ENCODE measurements at regions not wholly inside any gene's neighbourhood (a gene's known extent, or its start where the extent isn't known, plus 50 kb on each side); places are given as distances from the start of the nearest gene placed in this dataset.

DNA sequence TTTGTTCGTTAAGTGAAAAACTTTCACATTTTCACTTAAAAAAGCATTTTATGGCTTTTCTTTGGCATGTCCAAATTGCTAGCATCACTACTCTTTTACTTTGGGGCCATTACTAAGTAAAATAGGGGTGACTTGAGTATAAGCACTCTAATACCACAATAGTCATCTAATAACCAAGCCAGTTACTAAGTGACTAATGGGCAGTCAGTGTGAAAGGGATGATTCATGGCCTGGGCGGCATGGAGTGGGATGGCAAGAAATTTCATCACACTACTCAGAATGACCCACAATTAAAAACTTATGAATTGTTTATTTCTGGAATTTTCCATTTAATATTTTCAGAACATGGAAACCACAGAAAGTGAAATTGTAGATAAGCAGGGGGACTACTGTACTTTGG is 60.9 kb downstream of the BMP15 start:
- TF ChIP-seq, protein P1, sequence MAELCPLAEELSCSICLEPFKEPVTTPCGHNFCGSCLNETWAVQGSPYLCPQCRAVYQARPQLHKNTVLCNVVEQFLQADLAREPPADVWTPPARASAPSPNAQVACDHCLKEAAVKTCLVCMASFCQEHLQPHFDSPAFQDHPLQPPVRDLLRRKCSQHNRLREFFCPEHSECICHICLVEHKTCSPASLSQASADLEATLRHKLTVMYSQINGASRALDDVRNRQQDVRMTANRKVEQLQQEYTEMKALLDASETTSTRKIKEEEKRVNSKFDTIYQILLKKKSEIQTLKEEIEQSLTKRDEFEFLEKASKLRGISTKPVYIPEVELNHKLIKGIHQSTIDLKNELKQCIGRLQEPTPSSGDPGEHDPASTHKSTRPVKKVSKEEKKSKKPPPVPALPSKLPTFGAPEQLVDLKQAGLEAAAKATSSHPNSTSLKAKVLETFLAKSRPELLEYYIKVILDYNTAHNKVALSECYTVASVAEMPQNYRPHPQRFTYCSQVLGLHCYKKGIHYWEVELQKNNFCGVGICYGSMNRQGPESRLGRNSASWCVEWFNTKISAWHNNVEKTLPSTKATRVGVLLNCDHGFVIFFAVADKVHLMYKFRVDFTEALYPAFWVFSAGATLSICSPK (IDR thresholded peaks at IDR 0.05; ENCODE audit: borderline replicate concordance), result no peak
- TF ChIP-seq, protein P2, sequence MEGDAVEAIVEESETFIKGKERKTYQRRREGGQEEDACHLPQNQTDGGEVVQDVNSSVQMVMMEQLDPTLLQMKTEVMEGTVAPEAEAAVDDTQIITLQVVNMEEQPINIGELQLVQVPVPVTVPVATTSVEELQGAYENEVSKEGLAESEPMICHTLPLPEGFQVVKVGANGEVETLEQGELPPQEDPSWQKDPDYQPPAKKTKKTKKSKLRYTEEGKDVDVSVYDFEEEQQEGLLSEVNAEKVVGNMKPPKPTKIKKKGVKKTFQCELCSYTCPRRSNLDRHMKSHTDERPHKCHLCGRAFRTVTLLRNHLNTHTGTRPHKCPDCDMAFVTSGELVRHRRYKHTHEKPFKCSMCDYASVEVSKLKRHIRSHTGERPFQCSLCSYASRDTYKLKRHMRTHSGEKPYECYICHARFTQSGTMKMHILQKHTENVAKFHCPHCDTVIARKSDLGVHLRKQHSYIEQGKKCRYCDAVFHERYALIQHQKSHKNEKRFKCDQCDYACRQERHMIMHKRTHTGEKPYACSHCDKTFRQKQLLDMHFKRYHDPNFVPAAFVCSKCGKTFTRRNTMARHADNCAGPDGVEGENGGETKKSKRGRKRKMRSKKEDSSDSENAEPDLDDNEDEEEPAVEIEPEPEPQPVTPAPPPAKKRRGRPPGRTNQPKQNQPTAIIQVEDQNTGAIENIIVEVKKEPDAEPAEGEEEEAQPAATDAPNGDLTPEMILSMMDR (IDR thresholded peaks at IDR 0.05 in 2 of 3, conservative IDR thresholded peaks at IDR 0.05 in 1 of 3; ENCODE audit: insufficient read depth in 2 of 3, low read depth in 1 of 3, low read length in 3 of 3), result no peak
- TF ChIP-seq FOXK2 (conservative IDR thresholded peaks at IDR 0.05 in 1 of 2, IDR thresholded peaks at IDR 0.05 in 1 of 2; ENCODE audit: low read depth in 2 of 2) (no peak), CREBBP (IDR thresholded peaks at IDR 0.05; ENCODE audit: low read depth, low read length) (no peak), ERF (CRISPR knock-in tag; IDR thresholded peaks at IDR 0.05) (no peak)
